ENCODE measurements at regions not wholly inside any gene's neighbourhood (a gene's known extent, or its start where the extent isn't known, plus 50 kb on each side); places are given as distances from the start of the nearest gene placed in this dataset.

DNA sequence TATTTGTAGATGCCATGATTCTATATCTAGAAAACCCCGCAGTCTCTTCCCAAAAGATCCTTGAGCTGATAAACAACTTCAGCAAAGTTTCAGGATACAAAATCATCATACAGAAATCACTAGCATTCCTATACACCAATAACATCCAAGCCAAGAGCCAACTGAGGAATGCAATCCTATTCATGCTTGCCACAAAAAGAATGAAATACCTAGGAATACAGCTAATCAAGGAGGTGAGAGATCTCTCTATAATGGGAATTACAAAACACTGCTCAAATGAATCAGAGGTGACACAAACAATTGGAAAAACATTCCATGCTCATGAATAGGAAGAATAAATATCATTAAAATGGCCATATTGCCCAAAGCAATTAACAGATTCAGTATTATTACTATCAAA lies 551.4 kb upstream of the SLC39A10 start:
- TF ChIP-seq, protein P1, sequence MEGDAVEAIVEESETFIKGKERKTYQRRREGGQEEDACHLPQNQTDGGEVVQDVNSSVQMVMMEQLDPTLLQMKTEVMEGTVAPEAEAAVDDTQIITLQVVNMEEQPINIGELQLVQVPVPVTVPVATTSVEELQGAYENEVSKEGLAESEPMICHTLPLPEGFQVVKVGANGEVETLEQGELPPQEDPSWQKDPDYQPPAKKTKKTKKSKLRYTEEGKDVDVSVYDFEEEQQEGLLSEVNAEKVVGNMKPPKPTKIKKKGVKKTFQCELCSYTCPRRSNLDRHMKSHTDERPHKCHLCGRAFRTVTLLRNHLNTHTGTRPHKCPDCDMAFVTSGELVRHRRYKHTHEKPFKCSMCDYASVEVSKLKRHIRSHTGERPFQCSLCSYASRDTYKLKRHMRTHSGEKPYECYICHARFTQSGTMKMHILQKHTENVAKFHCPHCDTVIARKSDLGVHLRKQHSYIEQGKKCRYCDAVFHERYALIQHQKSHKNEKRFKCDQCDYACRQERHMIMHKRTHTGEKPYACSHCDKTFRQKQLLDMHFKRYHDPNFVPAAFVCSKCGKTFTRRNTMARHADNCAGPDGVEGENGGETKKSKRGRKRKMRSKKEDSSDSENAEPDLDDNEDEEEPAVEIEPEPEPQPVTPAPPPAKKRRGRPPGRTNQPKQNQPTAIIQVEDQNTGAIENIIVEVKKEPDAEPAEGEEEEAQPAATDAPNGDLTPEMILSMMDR (IDR thresholded peaks at IDR 0.05), result no peak
- no peak for TF ChIP-seq POLR2AphosphoS5 (IDR thresholded peaks at IDR 0.05)
- TF ChIP-seq POLR2A (IDR thresholded peaks at IDR 0.05), result no peak

All from suprapubic skin (tissue), 4 donors.